GM12873 (cell line): ENCODE measurements at regions not wholly inside any gene's neighbourhood (a gene's known extent, or its start where the extent isn't known, plus 50 kb on each side); places are given as distances from the start of the nearest gene placed in this dataset.

Experiments
- TF ChIP-seq, protein P1 (sequence below): IDR thresholded peaks from 2 replicates; pipeline ENCODE4 v1.5.1; 2012; ENCODE audit warnings: low read depth, mild to moderate bottlenecking, moderate library complexity, low read length, control low read depth; ENCODE audit not compliant: insufficient read depth; ENCODE audit errors: missing control alignments

DNA sequence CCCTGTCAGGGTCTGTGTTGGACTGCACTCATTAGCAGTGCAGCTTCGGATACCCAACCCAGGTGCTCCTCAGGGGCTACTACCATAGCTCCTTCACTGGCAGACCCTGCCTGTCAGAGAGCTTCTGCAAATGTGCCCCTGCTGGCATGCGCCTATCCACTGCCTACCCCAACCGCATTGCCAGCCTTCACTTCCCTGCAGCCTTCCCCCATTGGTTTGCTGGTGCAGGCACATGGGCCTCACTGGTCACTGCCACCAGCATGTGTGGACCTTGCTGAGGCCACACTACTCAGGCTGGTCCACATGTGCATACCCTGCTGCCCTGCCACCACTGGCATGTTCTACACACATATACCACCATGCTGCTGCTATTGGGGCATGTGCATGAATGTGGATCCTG, 72.5 kb upstream of the MAGEH1 start:
- TF ChIP-seq, protein P1, sequence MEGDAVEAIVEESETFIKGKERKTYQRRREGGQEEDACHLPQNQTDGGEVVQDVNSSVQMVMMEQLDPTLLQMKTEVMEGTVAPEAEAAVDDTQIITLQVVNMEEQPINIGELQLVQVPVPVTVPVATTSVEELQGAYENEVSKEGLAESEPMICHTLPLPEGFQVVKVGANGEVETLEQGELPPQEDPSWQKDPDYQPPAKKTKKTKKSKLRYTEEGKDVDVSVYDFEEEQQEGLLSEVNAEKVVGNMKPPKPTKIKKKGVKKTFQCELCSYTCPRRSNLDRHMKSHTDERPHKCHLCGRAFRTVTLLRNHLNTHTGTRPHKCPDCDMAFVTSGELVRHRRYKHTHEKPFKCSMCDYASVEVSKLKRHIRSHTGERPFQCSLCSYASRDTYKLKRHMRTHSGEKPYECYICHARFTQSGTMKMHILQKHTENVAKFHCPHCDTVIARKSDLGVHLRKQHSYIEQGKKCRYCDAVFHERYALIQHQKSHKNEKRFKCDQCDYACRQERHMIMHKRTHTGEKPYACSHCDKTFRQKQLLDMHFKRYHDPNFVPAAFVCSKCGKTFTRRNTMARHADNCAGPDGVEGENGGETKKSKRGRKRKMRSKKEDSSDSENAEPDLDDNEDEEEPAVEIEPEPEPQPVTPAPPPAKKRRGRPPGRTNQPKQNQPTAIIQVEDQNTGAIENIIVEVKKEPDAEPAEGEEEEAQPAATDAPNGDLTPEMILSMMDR: no peak

DNA sequence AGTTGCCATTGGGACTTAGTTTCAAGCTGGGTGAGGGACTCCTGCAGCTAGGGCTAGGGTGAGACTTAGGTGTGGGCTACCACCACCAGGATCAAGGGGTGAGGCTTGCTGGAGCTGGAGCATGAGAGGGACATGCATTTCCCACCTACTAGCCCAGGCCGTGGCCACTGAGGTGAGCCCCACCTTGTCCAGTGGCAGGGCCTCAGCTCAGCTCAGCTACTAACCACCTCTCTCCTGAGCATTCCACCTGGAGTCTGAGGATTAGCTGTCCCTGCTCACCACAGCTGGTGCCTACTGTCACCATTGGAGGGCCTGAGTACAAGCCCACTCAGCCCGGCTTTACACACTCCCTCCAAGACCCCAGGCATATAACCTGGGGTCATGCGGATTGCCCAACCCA, 62.6 kb upstream of the MAGEH1 start:
- TF ChIP-seq, protein P1: no peak
